SU-DHL-6 (cell line): ENCODE measurements at regions not wholly inside any gene's neighbourhood (a gene's known extent, or its start where the extent isn't known, plus 50 kb on each side); places are given as distances from the start of the nearest gene placed in this dataset.

ENCODE experiments used
- H2AFZ ChIP-seq: fragments of 200-600 bp; sonication (generic); 2 replicates; pipeline ENCODE4 v1.6.1; 2014; ENCODE audit warnings: low read depth, mild to moderate bottlenecking, moderate library complexity, mixed read lengths, antibody characterized with exemption, low read length; ENCODE audit not compliant: severe bottlenecking
- H3F3A ChIP-seq: fragments of 200-600 bp; shearing (Covaris generic); 2 replicates; pipeline ENCODE4 v1.6.0; 2016; ENCODE audit warnings: antibody characterized with exemption, mild to moderate bottlenecking; ENCODE audit not compliant: insufficient read depth
- H3K27ac ChIP-seq: fragments of 200-600 bp; sonication (generic); 2 replicates; pipeline ENCODE4 v1.5.1; 2016; ENCODE audit warnings: low read depth, mild to moderate bottlenecking, low read length, moderate library complexity, mixed read lengths
- H3K27me3 ChIP-seq: fragments of 200-600 bp; sonication (generic), shearing (Covaris generic); 2 replicates; pipeline ENCODE4 v1.6.0; 2014; ENCODE audit warnings: mild to moderate bottlenecking, low read length
- H3K36me3 ChIP-seq: fragments of 200-600 bp; sonication (generic); 2 replicates; pipeline ENCODE4 v1.6.1; 2014; ENCODE audit warnings: mild to moderate bottlenecking, low read length, mixed read lengths
- H3K4me2 ChIP-seq: fragments of 300-600, 200-600 bp; shearing (Covaris generic), sonication (generic); 2 replicates; pipeline ENCODE4 v1.6.0; 2014; ENCODE audit warnings: low read length, low read depth, mild to moderate bottlenecking; ENCODE audit not compliant: poor library complexity, severe bottlenecking
- H3K4me3 ChIP-seq: fragments of 200-600 bp; sonication (generic); 2 replicates; pipeline ENCODE4 v1.5.1; 2014; ENCODE audit warnings: antibody characterized with exemption, low read length, mild to moderate bottlenecking, mixed read lengths; ENCODE audit not compliant: insufficient read depth, poor library complexity, severe bottlenecking
- H3K79me2 ChIP-seq: fragments of 200-600 bp; sonication (generic); 2 replicates; pipeline ENCODE4 v1.6.1; 2014; ENCODE audit warnings: mild to moderate bottlenecking, low read length, moderate library complexity; ENCODE audit not compliant: insufficient read depth
- H3K9ac ChIP-seq: fragments of 200-600 bp; sonication (generic); 2 replicates; pipeline ENCODE4 v1.7.0; 2014; ENCODE audit warnings: mild to moderate bottlenecking, low read length
- H3K9me2 ChIP-seq: fragments of 200-600 bp; sonication (generic); replicated peaks from 2 replicates; pipeline ENCODE4 v1.6.1; 2014; ENCODE audit warnings: low read length; ENCODE audit not compliant: insufficient read depth
- H3K9me3 ChIP-seq: fragments of 200-600 bp; sonication (generic); 2 replicates; pipeline ENCODE4 v1.6.1; 2014; ENCODE audit warnings: low read length, mixed read lengths; ENCODE audit not compliant: insufficient read depth
- H4K20me1 ChIP-seq: fragments of 200-600 bp; sonication (generic); 2 replicates; pipeline ENCODE4 v1.6.1; 2014; ENCODE audit warnings: low read depth, mild to moderate bottlenecking, antibody characterized with exemption, low read length, moderate library complexity, mixed read lengths
- EZH2phosphoT487 ChIP-seq: fragments of 200-600 bp; sonication (generic), shearing (Covaris generic); conservative IDR thresholded peaks from 2 replicates; pipeline ENCODE4 v1.6.1; 2018; ENCODE audit warnings: mild to moderate bottlenecking, antibody characterized with exemption, low read length, moderate library complexity, mixed read lengths
- TF ChIP-seq, protein P1 (sequence below): fragments of 200-600 bp; sonication (generic); IDR thresholded peaks from one replicate; pipeline ENCODE4 v1.5.1; 2017; ENCODE audit warnings: antibody characterized with exemption, mild to moderate bottlenecking, low read length, moderate library complexity; ENCODE audit not compliant: insufficient read depth, poor library complexity, severe bottlenecking

DNA sequence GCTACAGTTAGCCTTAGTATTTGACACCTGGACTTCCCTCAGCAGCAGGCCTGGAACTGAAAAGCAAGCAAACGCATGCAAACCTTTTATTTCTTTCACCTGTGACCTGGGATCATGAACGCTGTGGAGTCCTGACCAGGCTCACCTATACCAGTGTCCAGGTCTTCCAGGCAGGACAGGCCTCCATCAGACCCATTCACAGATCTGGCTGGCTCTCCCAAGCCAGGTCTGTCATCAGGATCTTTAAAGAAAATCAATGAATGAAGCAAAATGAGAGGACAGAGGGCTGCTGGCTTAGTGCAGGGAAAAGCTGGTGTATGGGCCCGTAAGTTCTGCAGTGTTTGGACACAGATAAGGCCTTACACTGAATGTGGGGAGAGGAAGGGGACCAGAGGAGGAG lies 96.3 kb upstream of the CPEB4 start:
- TF ChIP-seq, protein P1, sequence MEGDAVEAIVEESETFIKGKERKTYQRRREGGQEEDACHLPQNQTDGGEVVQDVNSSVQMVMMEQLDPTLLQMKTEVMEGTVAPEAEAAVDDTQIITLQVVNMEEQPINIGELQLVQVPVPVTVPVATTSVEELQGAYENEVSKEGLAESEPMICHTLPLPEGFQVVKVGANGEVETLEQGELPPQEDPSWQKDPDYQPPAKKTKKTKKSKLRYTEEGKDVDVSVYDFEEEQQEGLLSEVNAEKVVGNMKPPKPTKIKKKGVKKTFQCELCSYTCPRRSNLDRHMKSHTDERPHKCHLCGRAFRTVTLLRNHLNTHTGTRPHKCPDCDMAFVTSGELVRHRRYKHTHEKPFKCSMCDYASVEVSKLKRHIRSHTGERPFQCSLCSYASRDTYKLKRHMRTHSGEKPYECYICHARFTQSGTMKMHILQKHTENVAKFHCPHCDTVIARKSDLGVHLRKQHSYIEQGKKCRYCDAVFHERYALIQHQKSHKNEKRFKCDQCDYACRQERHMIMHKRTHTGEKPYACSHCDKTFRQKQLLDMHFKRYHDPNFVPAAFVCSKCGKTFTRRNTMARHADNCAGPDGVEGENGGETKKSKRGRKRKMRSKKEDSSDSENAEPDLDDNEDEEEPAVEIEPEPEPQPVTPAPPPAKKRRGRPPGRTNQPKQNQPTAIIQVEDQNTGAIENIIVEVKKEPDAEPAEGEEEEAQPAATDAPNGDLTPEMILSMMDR, result no peak
- TF ChIP-seq EZH2phosphoT487, result no peak
- Histone ChIP-seq H3K27ac (no peak overlapping the region), H3F3A (no peaks in the 10 kb centered on the region), H3K27me3 (no peaks in the 10 kb centered on the region), H3K9ac (no peak overlapping the region), H3K4me2 (no peak overlapping the region), H3K36me3 (no peaks in the 10 kb centered on the region), H3K9me3 (no peaks in the 10 kb centered on the region), H2AFZ (no peak overlapping the region), H4K20me1 (no peaks in the 10 kb centered on the region), H3K4me3 (no peak overlapping the region), H3K9me2 (no peaks in the 10 kb centered on the region), H3K79me2 (no peaks in the 10 kb centered on the region)

DNA sequence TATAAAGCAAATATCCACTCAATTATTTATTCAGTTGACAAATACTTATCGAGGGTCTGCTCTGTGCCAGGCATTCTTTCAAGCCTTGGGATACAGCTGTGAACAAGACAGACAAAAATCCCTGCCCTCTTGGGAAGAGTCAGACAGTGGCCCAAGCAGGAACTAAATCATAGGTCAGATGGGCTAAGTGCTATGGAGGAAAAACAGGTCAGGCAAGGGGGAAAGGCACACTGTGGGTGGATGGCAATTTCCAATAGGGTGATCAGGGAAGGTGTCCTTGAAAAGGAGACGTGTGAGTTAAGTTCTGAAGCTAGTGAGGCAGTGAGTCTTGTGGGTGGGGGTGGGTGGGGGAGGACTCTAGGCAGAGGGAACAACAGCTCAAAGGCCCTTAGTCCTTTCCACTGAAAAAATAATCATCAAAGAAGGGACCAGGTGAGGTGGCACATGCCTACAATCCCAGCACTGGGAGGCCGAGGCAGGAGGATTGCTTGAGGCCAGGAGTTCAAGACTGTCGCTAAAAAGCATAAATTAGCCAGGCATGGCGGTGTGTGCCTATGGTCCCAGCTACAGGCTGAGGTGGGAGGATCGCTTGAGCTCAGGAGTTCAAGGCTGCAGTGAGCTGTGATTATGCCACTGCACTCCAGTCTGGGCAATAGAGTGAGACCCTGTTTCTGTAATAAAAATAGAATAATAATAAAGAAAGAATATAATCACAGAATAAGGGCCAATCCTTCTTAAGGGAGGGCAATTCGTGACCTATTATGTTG lies 95.2 kb upstream of the CPEB4 start:
- Histone ChIP-seq H2AFZ (no peak overlapping the region), H3K36me3 (no peaks in the 10 kb centered on the region), H3K27me3 (no peaks in the 10 kb centered on the region)

DNA sequence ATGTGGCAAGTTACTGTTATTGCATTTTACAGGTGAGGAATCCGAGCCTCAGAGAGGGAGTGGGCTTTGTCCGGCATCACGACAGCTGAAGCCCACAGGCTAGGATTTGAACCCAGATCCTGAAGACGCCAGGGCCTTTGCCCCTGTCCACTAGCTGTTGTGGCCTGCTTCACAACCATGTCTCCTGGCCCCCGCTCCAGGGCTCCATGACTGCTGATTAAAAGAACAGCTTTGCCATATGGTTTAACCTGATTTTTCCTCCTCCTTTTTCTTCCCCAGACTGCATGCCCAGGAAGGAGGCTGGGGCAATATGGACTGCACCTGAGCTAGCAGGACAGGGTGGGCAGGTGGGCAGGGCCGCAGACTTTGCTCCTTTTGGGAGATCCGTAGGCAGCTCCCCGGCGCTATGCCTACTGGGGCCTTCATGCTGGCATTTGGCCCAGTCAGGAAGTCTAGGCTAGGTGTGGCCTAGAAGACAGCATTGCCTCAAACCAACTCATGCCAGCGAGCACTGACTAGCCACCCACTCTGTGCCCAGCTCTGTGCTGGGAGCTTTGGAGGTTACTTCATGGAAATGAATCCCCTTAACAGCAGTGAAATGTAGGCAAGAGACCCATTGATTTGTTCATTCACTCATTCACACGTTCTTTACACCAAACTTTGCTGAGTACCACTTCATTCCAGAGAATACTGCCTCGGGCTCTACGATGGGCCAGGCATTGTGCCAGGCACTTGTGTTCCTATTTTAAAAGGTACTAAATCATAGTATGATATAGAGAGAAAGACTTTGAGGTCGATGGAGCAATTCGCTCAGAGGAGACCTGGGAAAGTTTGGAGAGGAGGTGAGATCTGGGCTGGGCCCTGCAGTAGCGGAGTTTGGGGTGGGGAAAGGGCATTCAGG lies 94.3 kb upstream of the CPEB4 start:
- Histone ChIP-seq H3K9ac (no peak overlapping the region), H3K9me2 (no peaks in the 10 kb centered on the region), H3K27me3 (no peaks in the 10 kb centered on the region), H3K4me3 (no peak overlapping the region), H3K27ac (no peak overlapping the region), H2AFZ (no peak overlapping the region), H3K9me3 (no peaks in the 10 kb centered on the region), H3K36me3 (no peaks in the 10 kb centered on the region), H3F3A (no peaks in the 10 kb centered on the region), H4K20me1 (no peaks in the 10 kb centered on the region), H3K4me2 (no peak overlapping the region), H3K79me2 (no peaks in the 10 kb centered on the region)
- TF ChIP-seq, protein P1, result no peak
- no peak for TF ChIP-seq EZH2phosphoT487

More for the DNA sequence above, 95.2 kb upstream of the CPEB4 start:
- no peaks in the 10 kb centered on the region for H3K79me2 ChIP-seq
- H4K20me1 ChIP-seq, result no peaks in the 10 kb centered on the region
- no peak overlapping the region for H3K4me2 ChIP-seq
- H3K9me2 ChIP-seq, result no peaks in the 10 kb centered on the region
- H3F3A ChIP-seq, result no peaks in the 10 kb centered on the region
- no peaks in the 10 kb centered on the region for H3K9me3 ChIP-seq
- no peak overlapping the region for H3K27ac ChIP-seq
- H3K9ac ChIP-seq, result no peak overlapping the region
- no peak for TF ChIP-seq EZH2phosphoT487
- TF ChIP-seq, protein P1, result no peak
- H3K4me3 ChIP-seq, result no peak overlapping the region
